HT1080 (cell line): ENCODE measurements at regions not wholly inside any gene's neighbourhood (a gene's known extent, or its start where the extent isn't known, plus 50 kb on each side); places are given as distances from the start of the nearest gene placed in this dataset.

Experiments
- DNase-seq: peaks from one replicate; pipeline ENCODE4 v3.0.0-alpha.2; 2015; ENCODE audit warnings: low read depth

DNA sequence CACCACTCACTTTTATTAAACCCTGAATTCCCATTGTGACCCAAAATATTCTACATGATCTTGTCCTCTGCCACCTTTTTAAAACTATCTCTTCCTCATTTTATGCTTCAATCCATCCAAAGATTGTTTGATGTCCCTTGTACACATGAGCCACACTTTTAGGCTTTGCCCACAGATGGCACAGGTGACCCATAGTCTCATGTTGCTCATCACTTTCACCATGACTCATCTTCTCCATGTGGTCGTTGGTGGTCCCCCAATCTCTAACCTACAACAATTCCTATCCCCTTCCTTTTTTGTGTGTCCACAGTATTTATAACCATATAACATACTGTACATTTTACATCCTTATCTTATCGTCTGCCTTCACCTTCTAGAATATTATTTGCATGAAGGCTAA lies 271.5 kb upstream of the ZWINT start:
- no peak for DNase-seq

DNA sequence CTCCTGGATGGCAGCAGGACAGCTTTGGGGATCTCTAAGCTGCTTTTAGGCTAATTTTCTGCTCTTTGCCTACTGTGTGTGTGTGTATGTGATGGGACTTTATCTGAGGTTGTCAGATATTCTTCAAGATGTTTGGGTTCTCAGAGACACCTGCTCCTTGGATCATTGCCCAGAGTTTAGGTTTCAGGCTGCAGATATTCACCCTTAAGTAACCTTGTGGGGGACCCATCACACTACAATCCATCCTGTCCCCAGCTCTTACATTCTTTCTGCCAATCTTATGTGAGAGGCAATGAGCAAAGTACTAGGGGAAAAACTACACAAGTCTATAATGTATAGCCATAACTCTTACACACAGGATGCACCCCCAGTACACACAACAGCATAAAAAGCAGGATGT lies 263.0 kb upstream of the ZWINT start:
- DNase-seq, result no peak

DNA sequence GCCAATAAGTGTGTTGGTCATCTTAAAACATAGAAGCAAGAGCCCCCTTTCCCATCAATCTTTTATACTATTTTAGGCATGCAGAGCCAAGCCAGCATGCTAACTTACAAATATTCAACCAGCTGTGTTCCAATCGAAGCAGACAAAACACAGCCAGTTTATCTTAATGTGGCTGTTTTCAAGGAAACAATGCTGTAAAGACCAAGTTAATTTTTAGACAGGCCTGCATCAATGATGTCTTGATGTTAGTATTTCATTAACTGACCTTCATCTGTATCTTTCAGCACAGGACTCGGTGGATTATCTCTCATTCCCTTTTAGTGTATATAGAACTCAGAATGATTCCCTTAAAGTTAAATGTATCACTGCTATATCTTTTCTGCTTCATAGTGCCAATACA lies 262.0 kb upstream of the ZWINT start:
- no peak for DNase-seq

DNA sequence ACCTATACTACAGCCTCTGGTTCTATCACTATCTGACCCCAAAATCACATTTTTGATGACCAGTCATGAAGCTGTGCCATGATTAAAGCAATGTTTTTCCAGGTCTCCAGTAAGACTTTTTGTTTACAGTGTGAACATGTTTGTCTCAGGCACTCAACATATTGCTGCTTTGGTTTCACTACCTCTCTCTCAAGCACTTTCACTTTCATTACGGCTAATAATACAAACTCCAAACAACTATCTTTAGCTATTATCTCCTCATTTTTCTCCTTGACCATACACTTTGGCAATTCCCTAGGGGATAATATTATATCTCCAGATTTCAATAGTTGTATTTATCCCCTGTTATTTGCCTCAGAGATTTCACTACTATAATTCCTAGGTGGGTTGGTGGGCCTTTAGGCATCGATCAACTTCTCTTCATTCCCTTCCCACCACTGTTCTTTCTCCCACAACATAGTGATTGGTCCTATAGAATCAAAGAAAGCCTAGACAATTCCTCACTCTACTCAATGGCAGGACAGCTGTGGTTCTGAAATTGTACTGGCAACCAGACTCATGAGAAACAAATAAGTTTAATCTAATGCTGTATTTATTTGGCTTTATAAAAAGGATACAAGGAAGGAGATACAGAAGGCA lies 261.4 kb upstream of the ZWINT start:
- DNase-seq, result peak; percentile 32

DNA sequence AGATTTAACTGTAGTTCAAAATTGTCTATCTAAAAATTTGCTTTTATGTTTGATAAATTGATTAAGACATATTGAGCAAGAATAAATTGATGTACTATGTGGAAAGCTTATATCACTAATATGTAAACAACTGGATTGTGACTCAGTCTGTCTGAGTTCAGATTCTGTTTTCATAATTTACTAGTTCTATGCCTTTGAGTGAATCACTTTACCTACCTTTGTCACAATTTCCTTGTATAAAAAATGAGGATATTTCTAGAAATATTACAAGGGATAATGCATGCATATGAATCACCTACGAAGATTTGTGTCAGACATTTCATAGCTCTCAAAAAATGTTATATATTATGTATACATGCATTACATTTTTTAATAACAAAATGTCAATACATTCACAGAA lies 245.1 kb upstream of the ZWINT start:
- no peak for DNase-seq

DNA sequence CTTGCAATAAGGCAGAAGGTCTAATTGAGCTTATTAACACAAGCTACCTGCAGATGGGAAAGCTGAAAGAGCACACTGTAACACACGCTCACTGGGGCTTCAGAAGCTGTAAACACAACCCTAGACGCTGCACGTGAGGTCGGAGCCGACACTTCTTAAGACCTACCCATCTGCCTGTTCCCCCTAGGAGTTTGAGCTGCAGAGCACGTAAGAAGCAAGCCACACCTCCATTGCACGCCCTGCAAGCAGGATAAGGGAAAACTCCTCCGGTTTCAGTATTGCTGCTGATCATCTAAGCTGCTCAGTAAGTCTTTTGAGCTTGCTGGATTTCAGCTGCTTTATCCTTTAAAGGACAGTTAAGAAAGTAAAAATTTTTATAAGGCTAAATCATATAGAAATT lies 244.0 kb upstream of the ZWINT start:
- peak; percentile 52 for DNase-seq

DNA sequence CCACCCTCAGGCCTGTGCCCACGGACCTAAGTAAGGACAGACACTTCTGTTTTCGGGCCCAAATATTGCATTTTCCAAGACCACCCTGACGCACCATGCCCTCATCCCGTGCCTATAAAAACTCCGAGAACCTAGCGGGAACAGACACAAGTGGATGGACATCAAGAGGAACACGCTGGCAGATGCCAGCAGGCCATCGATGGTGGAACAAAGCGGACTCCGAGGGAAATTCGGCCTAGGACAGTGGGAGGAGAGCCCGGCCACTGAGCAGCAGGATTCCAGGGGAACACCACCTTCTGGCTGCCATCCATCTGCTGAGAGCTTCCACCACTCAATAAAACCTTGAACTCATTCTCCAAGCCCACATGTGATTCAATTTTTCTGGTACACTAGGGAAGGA lies 243.6 kb upstream of the ZWINT start:
- no peak for DNase-seq

DNA sequence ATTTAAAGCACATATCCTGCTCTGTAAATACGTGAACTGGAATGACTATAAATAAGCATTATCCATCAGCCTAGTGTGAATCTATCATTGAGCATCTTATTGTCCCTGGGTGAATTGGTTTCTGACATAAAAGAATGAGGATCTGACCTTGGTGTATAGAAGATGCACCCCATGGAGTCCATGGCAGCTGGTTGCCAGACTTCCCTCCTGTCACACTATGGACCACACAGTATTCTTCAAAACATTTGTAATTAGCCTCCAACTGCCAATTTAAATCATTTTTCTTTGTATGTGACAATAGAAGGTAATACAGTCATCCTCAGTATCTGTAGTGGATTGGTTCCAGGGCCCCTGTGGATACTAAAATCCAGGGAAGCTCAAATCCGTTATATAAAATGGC lies 238.1 kb upstream of the ZWINT start:
- DNase-seq, result no peak

DNA sequence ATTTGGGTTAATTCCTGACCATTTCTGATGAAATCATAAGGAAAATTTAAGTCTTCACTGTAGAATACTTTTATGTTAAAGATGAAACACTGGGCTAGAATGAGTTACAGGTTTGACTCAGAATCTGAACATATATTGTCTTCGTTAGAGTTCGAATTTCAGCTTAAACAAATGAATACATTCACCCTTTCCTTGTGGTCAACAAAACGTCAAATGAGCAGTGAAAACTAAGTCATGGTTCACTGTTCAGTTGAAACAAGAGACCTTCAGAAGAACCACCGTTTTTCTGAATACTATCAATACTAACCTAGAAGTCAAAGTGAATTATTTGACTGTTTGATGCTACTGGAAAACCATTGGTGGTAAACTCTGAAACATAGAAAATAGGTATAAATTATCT lies 235.2 kb upstream of the ZWINT start:
- no peak for DNase-seq

DNA sequence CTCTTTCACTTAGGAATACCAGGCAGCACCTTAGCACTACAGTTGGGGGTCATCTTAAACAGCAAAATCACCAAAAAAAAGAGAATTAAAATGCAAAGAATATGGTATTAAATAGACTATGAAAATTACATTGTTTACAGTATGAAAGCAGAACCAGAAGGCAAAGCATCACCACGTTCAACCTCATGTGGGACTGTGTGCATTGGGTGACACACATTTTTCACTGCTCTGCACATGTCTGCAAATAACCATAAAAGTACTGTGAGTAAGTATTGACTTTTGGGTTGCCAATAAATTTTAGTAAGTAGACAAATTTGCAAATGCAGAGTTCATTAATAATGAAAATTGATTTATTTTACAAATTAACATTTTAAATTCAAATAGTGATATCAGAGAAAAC lies 232.1 kb upstream of the ZWINT start:
- DNase-seq, result no peak

DNA sequence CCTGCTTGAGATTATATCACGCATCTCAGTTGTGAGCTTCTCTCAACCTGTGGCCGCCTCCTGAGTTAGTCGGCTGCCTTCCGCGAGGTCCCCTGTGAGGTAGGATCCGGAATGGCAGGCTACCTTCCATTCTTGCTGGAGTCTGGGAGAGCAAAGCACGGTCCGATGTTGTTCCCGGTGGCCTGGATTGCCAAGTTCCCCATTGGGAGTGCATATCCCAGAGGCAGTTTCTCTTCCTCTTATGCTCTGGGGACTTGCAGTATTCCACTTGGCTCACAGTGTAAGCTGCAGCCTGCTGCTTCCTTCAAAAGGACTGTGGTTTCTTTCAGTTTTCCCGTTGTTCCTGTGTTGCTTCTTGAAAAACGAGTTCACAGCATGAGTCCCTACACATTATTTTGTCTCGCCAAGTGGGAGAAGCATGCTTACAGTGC lies 225.4 kb upstream of the ZWINT start:
- no peak for DNase-seq

DNA sequence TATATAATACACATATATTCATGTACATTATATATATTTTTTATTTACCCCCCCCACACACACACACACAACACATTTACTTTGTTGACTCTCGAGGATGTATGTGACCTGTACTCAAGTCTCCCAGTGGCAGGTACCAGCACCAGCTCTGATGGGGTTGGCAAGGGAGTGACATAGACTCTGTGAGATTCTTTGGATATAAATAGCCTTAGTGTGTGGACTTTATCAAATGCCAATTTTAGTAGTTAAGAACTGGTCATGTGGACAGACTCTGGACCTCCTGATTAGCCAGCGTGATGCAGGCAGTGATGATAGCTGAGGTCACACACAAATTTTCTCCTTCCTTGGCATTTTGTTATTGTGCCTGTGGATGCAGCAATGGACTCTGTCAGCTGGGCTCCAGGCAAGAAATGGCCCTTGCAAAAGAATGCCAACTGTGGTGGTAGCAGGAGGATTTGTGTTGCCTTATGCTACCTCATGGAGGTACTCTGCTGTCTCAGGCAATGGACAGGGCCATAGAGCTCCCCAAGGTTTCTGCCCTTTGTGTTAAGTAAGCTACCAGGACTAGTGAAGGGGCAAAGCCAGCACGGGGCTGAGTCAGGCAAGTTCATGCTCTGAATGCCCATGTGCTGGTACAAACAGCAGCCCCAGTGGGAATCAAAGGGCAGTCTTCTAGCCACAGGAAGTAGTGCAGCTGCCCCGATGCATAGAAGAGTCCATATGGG lies 224.6 kb upstream of the ZWINT start:
- DNase-seq, result no peak

DNA sequence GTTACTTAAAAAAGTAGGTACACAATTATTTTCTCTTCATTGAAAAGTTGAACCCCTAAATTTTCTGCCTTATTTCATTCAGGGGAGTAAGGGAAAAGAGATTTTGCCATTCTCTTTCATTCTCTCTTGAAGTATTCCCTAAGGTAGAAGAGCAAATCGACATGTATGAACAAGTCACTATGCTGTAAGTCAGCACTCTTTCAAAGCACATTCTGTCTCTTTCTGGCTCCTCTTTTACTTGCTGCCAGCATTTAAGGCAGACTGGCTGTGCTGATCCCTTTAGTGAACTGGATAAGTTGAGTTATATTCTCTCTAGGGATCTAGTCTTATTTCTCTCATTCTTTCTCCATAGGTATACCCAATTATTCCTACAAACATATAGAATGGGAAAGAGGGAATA lies 222.3 kb upstream of the ZWINT start:
- DNase-seq, result no peak

DNA sequence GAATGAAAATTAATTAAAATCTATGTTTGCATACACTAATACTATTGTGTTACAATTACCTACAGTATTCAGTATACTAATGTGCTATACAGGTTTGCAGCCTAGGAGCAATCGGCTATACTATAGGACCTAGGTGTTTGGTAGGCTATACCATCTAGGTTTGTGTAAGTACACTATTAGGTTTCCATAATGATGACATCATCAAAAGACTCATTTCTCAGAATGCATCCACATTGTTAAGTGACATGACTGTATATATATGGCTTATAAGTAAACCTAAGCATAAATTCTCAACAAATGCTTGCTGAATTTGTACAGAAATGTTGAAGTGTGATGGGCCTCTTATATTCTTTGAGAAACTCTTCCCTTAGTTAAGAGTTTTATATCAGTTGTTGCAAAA lies 206.5 kb upstream of the ZWINT start:
- DNase-seq, result no peak

DNA sequence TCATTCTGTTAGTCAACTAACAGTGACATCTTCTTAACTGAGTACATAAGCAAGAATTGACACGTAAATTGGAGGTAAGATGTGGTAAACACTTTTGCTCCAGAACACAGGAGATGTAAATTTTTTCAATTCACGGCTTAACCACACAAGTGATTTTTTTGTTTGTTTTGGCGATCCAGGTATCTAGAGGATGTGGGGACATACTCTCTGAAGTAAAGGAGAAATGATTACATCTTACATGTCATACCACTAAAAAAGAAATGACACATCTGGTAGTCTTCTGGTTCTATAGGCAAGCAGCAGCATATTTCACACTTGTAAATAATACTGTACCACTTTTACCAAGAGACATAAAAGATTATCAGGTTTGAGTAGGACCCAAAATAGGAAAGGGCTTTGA lies 200.3 kb upstream of the ZWINT start:
- DNase-seq, result no peak

DNA sequence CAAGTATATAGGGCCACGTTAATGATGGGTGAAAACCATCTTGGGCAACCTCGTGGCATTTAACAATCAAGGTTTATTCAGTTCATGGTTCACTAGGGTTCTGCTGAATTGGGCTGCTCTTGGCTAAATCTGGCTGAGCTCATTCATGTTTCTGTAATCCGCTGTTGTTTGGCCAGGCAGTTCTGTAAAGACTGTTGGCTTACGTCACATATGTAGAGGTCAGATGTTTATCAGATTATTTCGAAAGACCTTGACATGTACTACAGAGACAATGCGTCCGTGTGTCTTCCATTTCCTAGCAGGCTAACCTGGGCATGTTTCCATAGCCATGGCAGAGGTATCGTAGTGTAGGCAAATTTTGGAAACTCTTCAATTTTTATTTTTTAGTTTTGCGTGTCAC lies 190.0 kb upstream of the ZWINT start:
- DNase-seq, result no peak

DNA sequence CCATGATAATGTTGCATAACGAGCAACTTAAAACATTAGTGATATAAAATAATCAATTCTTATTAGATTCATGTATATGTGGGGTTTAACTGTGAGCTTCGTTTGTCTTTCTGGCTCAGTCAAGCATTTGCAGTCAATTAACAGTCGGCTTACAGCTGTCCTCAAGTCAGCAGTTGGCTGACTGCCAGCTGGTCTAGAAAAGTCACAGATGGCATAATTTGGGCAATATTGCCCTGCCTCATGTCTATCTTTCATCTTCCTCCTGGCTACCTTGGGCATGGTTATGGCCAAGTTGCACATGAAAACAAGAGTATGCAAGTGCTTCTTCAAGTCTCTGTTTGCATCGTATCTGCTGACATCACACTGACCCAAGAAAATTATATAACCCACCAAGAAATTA lies 186.1 kb upstream of the ZWINT start:
- DNase-seq, result no peak

DNA sequence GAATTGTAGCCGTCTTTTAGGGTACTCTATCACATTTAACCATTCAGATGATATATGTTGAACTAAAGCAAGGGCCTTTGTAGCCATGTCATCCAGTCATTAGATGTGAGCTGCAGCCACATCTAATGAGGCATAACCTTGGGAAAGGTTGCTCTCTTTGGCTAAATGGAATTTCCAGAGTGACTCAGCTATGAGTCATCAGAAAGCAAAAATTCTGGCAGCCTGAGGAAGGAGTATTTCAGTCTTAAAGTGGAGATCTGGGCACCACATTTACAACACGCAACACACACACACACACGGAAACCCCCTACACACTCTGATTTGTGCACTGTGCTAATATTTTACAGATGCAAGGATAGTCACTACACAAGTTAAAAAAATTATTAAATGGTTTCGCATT lies 176.9 kb upstream of the ZWINT start:
- DNase-seq, result peak; percentile 94

DNA sequence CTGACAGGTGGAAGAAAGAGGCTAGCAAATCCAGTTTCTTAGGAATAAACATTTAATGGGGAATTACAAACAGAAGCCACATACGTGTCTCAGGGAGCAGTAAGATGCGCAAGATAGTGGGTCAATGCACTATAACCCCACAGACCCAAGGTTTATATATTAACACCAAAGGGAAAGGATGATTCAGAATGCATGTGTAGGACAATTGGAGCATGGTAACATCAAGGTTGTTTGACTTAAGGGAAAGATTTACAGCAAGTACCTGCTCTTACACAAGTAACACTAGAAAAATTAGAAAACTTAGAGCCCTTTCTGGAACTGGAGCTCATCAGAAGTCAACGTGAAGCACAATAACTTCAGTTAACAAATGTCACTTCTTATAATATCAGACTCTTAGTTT lies 161.1 kb upstream of the ZWINT start:
- no peak for DNase-seq

DNA sequence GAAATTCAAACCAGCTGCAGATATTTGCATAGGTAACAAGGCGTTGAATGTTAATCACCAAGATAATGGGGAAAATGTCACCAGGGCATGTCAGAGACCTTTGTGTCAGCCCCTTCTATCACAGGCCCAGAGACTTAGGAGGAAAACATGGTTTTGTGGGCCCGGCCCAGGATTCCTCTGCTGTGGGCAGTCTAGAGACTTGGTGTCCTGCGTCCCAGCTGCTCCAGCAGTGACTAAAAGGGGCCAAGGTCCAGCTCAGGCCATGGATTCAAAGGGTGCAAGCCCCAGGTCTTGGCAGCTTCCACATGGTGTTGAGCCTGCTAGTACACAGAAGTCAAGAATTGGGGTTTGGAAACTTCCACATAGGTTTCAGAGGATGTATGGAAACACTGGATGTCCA lies 147.5 kb upstream of the ZWINT start:
- DNase-seq, result no peak

DNA sequence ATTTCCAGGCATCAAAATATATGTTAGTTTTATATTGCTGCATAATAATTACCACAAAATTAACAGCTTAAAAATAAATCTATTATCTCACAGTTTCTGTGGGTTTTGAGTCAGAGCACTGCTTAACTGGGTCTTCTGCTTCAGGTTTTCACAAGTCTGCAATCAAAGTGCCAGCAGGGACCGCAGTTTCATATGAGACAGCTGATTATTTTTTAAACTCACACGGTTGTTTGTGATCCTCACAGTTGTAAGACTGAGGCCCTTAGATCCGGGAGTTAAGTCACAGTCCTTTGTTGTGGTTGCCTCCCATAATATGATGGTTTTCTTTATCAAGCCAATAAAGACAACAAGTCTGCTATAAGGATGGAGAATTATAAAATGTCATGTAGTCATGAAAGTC lies 146.0 kb upstream of the ZWINT start:
- DNase-seq, result no peak

DNA sequence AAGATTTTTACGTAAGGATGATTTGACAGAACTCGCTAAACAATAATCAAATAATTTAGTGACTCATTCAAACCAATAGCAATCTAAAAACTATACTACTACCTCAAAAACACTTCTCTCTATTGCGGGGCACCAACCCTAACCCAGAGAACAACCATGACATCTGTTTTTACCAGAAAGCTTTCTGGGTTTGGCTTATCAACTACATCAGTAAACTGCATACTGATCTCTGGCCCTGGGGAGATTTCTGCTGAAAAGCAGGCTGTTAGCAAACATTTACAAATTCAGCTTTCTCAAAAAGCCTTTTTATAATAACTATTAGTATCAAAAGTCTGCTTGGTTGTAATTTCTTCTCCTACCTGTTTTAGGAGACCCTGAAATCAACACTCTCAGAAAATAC lies 144.5 kb upstream of the ZWINT start:
- no peak for DNase-seq

DNA sequence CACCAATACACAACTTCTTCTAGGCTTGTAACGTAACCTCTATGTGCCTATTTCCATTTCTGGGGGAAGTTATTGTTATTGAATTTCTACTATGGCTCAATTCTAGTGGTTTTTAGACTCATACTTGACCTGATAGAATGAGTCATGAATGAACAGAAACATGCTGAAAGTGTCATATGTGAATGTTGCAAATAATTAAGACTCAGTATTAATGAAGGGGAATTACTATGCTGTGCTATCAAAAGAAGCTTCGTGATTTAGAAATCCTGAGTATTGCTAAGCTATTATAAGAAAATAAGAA lies 135.1 kb upstream of the ZWINT start:
- DNase-seq, result no peak

DNA sequence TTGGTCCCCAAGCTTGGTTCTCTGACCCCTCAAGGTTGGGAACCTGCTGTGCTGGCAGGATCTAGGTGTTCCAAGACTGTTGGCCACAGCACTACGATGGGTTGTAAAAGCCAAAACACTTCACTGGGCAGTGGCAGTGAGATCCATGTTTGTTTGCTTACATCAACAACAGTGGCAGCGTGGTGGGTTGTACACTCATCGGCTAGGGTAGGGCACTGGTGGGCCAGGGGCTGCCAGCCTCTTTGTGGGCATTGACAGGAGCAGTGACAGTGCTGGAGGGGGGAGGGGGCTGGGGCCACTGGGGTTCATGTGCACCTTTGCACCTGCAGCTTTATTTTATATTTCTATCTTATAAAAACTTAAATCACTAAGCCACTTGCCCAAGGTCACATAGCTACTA lies 126.7 kb upstream of the ZWINT start:
- no peak for DNase-seq
